IgD-negative memory B cell (primary cell): ENCODE measurements at regions not wholly inside any gene's neighbourhood (a gene's known extent, or its start where the extent isn't known, plus 50 kb on each side); places are given as distances from the start of the nearest gene placed in this dataset.

Experiments used
- H3K27ac Mint-ChIP-seq, 3 donors: one replicate each; pipeline ENCODE4 v1.8.0; 2020 to 2022; ENCODE audit warnings: mild to moderate bottlenecking in 3 of 3, mixed read lengths in 3 of 3, moderate library complexity in 1 of 3
- H3K27me3 Mint-ChIP-seq: one replicate; pipeline ENCODE4 v1.8.0; 2021; ENCODE audit warnings: mixed read lengths
- H3K36me3 Mint-ChIP-seq: one replicate; pipeline ENCODE4 v1.8.0; 2020; ENCODE audit warnings: mild to moderate bottlenecking, mixed read lengths
- H3K4me1 Mint-ChIP-seq, 3 donors: one replicate each; pipeline ENCODE4 v1.8.0; 2020 to 2022; ENCODE audit warnings: mixed read lengths in 3 of 3, mild to moderate bottlenecking in 1 of 3
- H3K4me3 Mint-ChIP-seq, 4 donors: one replicate each; pipeline ENCODE4 v1.8.0; 2020 to 2022; ENCODE audit warnings: mild to moderate bottlenecking in 4 of 4, mixed read lengths in 4 of 4, moderate library complexity in 3 of 4
- H3K9me3 Mint-ChIP-seq, 3 donors: one replicate each; pipeline ENCODE4 v1.8.0; 2020 to 2021; ENCODE audit warnings: mixed read lengths in 3 of 3, mild to moderate bottlenecking in 1 of 3

GRCh38 chr2:18172607-18173006 is 294.1 kb downstream of the KCNS3 start:
- Mint-ChIP-seq H3K27me3 (peaks cover 1% of the 10 kb centered on the region), H3K9me3 (peaks cover 0 to 3% (median 0%) of the 10 kb centered on the region in 3 donors), H3K4me3 (no peak overlapping the region), H3K4me1 (no peaks in the 10 kb centered on the region), H3K27ac (no peak overlapping the region), H3K36me3 (no peaks in the 10 kb centered on the region)

GRCh38 chr2:18171191-18172139 is 293.0 kb downstream of the KCNS3 start:
- peaks cover 6% of the 10 kb centered on the region for H3K27me3 Mint-ChIP-seq
- H3K9me3 Mint-ChIP-seq: peaks cover 0 to 3% (median 0%) of the 10 kb centered on the region in 3 donors
- no peaks in the 10 kb centered on the region for H3K36me3 Mint-ChIP-seq
- H3K27ac Mint-ChIP-seq: no peak overlapping the region
- no peak overlapping the region for H3K4me3 Mint-ChIP-seq
- H3K4me1 Mint-ChIP-seq: no peaks in the 10 kb centered on the region

GRCh38 chr2:18170642-18171041 is 292.2 kb downstream of the KCNS3 start:
- Mint-ChIP-seq H3K36me3 (no peaks in the 10 kb centered on the region), H3K27ac (no peak overlapping the region), H3K4me1 (no peaks in the 10 kb centered on the region), H3K4me3 (no peak overlapping the region), H3K27me3 (peaks cover 6% of the 10 kb centered on the region), H3K9me3 (peaks cover 0 to 3% (median 0%) of the 10 kb centered on the region in 3 donors)

GRCh38 chr2:18169893-18170175 is 291.4 kb downstream of the KCNS3 start:
- Mint-ChIP-seq H3K4me3 (no peak overlapping the region), H3K4me1 (peaks cover 0 to under 1% (median 0%) of the 10 kb centered on the region in 3 donors), H3K36me3 (no peaks in the 10 kb centered on the region), H3K27me3 (peaks cover 6% of the 10 kb centered on the region), H3K9me3 (peaks cover 0 to 3% (median 0%) of the 10 kb centered on the region in 3 donors), H3K27ac (no peak overlapping the region)

GRCh38 chr2:18169121-18169892 is 290.8 kb downstream of the KCNS3 start:
- H3K9me3 Mint-ChIP-seq: peaks cover 0 to 3% (median 0%) of the 10 kb centered on the region in 3 donors
- no peaks in the 10 kb centered on the region for H3K36me3 Mint-ChIP-seq
- H3K27ac Mint-ChIP-seq: no peak overlapping the region
- no peak overlapping the region for H3K4me3 Mint-ChIP-seq
- H3K4me1 Mint-ChIP-seq: peaks cover 0 to 2% (median 0%) of the 10 kb centered on the region in 3 donors
- H3K27me3 Mint-ChIP-seq: peaks cover 6% of the 10 kb centered on the region

- H3K27me3 Mint-ChIP-seq: peaks cover 6% of the 10 kb centered on the region
- no peak overlapping the region for H3K4me3 Mint-ChIP-seq
- no peaks in the 10 kb centered on the region for H3K36me3 Mint-ChIP-seq
- H3K9me3 Mint-ChIP-seq: peaks cover 0 to 3% (median 0%) of the 10 kb centered on the region in 3 donors
- H3K27ac Mint-ChIP-seq: no peak overlapping the region
- H3K4me1 Mint-ChIP-seq: peaks cover 0 to 2% (median 0%) of the 10 kb centered on the region in 3 donors
These were observed 289.4 kb downstream of the KCNS3 start for GRCh38 chr2:18167871-18168270.

GRCh38 chr2:18161681-18162080 is 283.2 kb downstream of the KCNS3 start:
- Mint-ChIP-seq H3K9me3 (peaks cover 0 to 1% (median 0%) of the 10 kb centered on the region in 3 donors), H3K27me3 (peaks cover 9% of the 10 kb centered on the region), H3K4me3 (no peak overlapping the region), H3K4me1 (peaks cover 0 to 2% (median 0%) of the 10 kb centered on the region in 3 donors), H3K36me3 (no peaks in the 10 kb centered on the region), H3K27ac (no peak overlapping the region)

GRCh38 chr2:18159896-18160295 is 281.4 kb downstream of the KCNS3 start:
- peaks cover 0 to 1% (median 0%) of the 10 kb centered on the region in 3 donors for H3K9me3 Mint-ChIP-seq
- no peak overlapping the region for H3K27ac Mint-ChIP-seq
- no peak overlapping the region for H3K4me3 Mint-ChIP-seq
- peaks cover 0 to 2% (median 0%) of the 10 kb centered on the region in 3 donors for H3K4me1 Mint-ChIP-seq
- H3K27me3 Mint-ChIP-seq: peaks cover 9% of the 10 kb centered on the region
- H3K36me3 Mint-ChIP-seq: no peaks in the 10 kb centered on the region

GRCh38 chr2:18156421-18156820 is 278.0 kb downstream of the KCNS3 start:
- H3K9me3 Mint-ChIP-seq: peaks cover 0 to 1% (median 0%) of the 10 kb centered on the region in 3 donors
- H3K27me3 Mint-ChIP-seq: peaks cover 10% of the 10 kb centered on the region
- no peaks in the 10 kb centered on the region for H3K4me1 Mint-ChIP-seq
- no peaks in the 10 kb centered on the region for H3K36me3 Mint-ChIP-seq
- no peak overlapping the region for H3K27ac Mint-ChIP-seq
- no peak overlapping the region for H3K4me3 Mint-ChIP-seq

- no peaks in the 10 kb centered on the region for H3K36me3 Mint-ChIP-seq
- H3K9me3 Mint-ChIP-seq: peaks cover 0 to 1% (median 0%) of the 10 kb centered on the region in 3 donors
- H3K4me3 Mint-ChIP-seq: no peak overlapping the region
- H3K27ac Mint-ChIP-seq: no peak overlapping the region
- H3K27me3 Mint-ChIP-seq: peaks cover 14% of the 10 kb centered on the region
- no peaks in the 10 kb centered on the region for H3K4me1 Mint-ChIP-seq
These were observed 277.5 kb downstream of the KCNS3 start for GRCh38 chr2:18156002-18156401.

GRCh38 chr2:18154812-18155211 is 276.3 kb downstream of the KCNS3 start:
- H3K27ac Mint-ChIP-seq: no peak overlapping the region
- H3K4me1 Mint-ChIP-seq: no peaks in the 10 kb centered on the region
- H3K36me3 Mint-ChIP-seq: no peaks in the 10 kb centered on the region
- H3K4me3 Mint-ChIP-seq: no peak overlapping the region
- peaks cover 16% of the 10 kb centered on the region for H3K27me3 Mint-ChIP-seq
- peaks cover 0 to 1% (median 0%) of the 10 kb centered on the region in 3 donors for H3K9me3 Mint-ChIP-seq

- H3K4me3 Mint-ChIP-seq: no peak overlapping the region
- peaks cover 0 to 1% (median 0%) of the 10 kb centered on the region in 3 donors for H3K9me3 Mint-ChIP-seq
- H3K36me3 Mint-ChIP-seq: no peaks in the 10 kb centered on the region
These were observed 275.8 kb downstream of the KCNS3 start for GRCh38 chr2:18154259-18154658.

GRCh38 chr2:18153741-18154140 is 275.3 kb downstream of the KCNS3 start:
- Mint-ChIP-seq H3K4me1 (peaks cover 0 to 2% (median 0%) of the 10 kb centered on the region in 3 donors), H3K9me3 (peaks cover 0 to 1% (median 0%) of the 10 kb centered on the region in 3 donors), H3K27me3 (peaks cover 18% of the 10 kb centered on the region), H3K27ac (no peak overlapping the region), H3K36me3 (no peaks in the 10 kb centered on the region), H3K4me3 (no peak overlapping the region)

More at GRCh38 chr2:18154259-18154658, 275.8 kb downstream of the KCNS3 start:
- peaks cover 16% of the 10 kb centered on the region for H3K27me3 Mint-ChIP-seq
- no peak overlapping the region for H3K27ac Mint-ChIP-seq
- H3K4me1 Mint-ChIP-seq: no peaks in the 10 kb centered on the region

- Mint-ChIP-seq H3K27ac (no peak overlapping the region), H3K27me3 (peaks cover 12% of the 10 kb centered on the region), H3K9me3 (no peaks in the 10 kb centered on the region), H3K4me3 (no peak overlapping the region), H3K4me1 (peaks cover 0 to 2% (median 0%) of the 10 kb centered on the region in 3 donors), H3K36me3 (no peaks in the 10 kb centered on the region)
These were observed 272.8 kb downstream of the KCNS3 start for GRCh38 chr2:18151237-18151636.

- Mint-ChIP-seq H3K4me3 (no peak overlapping the region), H3K27me3 (peaks cover 16% of the 10 kb centered on the region), H3K36me3 (no peaks in the 10 kb centered on the region), H3K4me1 (peaks cover 0 to 2% (median 0%) of the 10 kb centered on the region in 3 donors), H3K9me3 (no peaks in the 10 kb centered on the region), H3K27ac (no peak overlapping the region)
These were observed 271.3 kb downstream of the KCNS3 start for GRCh38 chr2:18149660-18150246.
